Stomach (tissue), 8 donors: ENCODE measurements at regions not wholly inside any gene's neighbourhood (a gene's known extent, or its start where the extent isn't known, plus 50 kb on each side); places are given as distances from the start of the nearest gene placed in this dataset.
"Not testable (repeated sequence)": the region's sequence is repeated elsewhere in the genome, so short reads cannot be mapped to it uniquely, and the experiment has no call there.

Experiments used
- DNase-seq, 2 donors: peaks; one replicate each; pipeline versions ENCODE4 v3.0.0 to v3.0.0-alpha.2; 2013 to 2019
- H3K27ac ChIP-seq, 5 donors: fragments of 200-600 bp in 4 of 5; sonication (generic) in 4 of 5; one replicate each; pipeline ENCODE4 v1.5.1; 2013 to 2019; ENCODE audit warnings: mild to moderate bottlenecking in 1 of 5, moderate library complexity in 1 of 5
- H3K27me3 ChIP-seq, 3 donors: fragments of 200-600 bp; sonication (generic); one replicate each; pipeline ENCODE4 v1.5.1; 2017 to 2019; ENCODE audit warnings: mixed run types in 1 of 3
- H3K36me3 ChIP-seq, 4 donors: fragments of 200-600 bp; sonication (generic); 1 replicate in 3 of 4; 2 replicates in 1 of 4; pipeline ENCODE4 v1.5.1; 2016 to 2019
- H3K4me1 ChIP-seq, 4 donors: fragments of 200-600 bp; sonication (generic); one replicate each; pipeline ENCODE4 v1.5.1; 2016 to 2019
- H3K4me3 ChIP-seq, 4 donors: fragments of 200-600 bp; sonication (generic) in 3 of 4; one replicate each; pipeline ENCODE4 v1.5.1; 2016 to 2019; ENCODE audit warnings: mild to moderate bottlenecking in 1 of 4
- H3K9me3 ChIP-seq, 4 donors: fragments of 200-600 bp; sonication (generic); one replicate each; pipeline ENCODE4 v1.5.1; 2016 to 2019
- CTCF ChIP-seq, 7 experiments: fragments of 450-650 bp in 4 of 7; fragments of 200-600 bp in 3 of 7; sonication (generic) in 3 of 7; IDR thresholded peaks; one replicate each; pipeline ENCODE4 v1.5.1; 2016 to 2019; ENCODE audit warnings: antibody characterized with exemption in 7 of 7, control low read depth in 2 of 7, mild to moderate bottlenecking in 1 of 7
- EP300 ChIP-seq: sonication (generic); formaldehyde crosslinking; IDR thresholded peaks from one replicate; pipeline ENCODE4 v1.6.1; 2017; ENCODE audit warnings: antibody characterized with exemption
- POLR2A ChIP-seq, 4 donors: fragments of 450-650 bp; IDR thresholded peaks; one replicate each; pipeline ENCODE4 v1.6.1; 2016; ENCODE audit warnings: antibody characterized with exemption in 4 of 4, control low read depth in 2 of 4, mild to moderate bottlenecking in 1 of 4, moderate library complexity in 1 of 4
- POLR2AphosphoS5 ChIP-seq, 3 donors: sonication (generic); formaldehyde crosslinking; IDR thresholded peaks; one replicate each; pipeline ENCODE4 v1.6.1; 2016; ENCODE audit warnings: antibody characterized with exemption in 3 of 3
- WGBS, 5 donors: extraction: QIAGEN DNeasy Blood & Tissue Kit in 3 of 5; methylation state at CpG; one replicate each; pipeline versions ENCODE4 v1.1.5 to v1.1.7; 2013 to 2018; 5-methylcytosine and 5-hydroxymethylcytosine counted together
- intact Hi-C: fragments of 100-400 bp; cut with DNase I; formaldehyde crosslinking; loops from one replicate; pipeline ENCODE4 v1.15.1; 2023; ENCODE audit warnings: low total_unique reads
- donor health status: healthy with polysubstance abuse.
- donor health status: Bipolar disorder and iron deficiency.
- donor health status: healthy.

GRCh38 chr18:56443166-56443907 lies 195.1 kb downstream of the TXNL1 start:
- no peaks in the 10 kb centered on the region for H3K4me1 ChIP-seq
- H3K36me3 ChIP-seq, result no peaks in the 10 kb centered on the region
- 68 to 84% (median 82%) methylated on average over 3 of the region's 3 CpGs for WGBS, 5 donors
- no peak overlapping the region for H3K4me3 ChIP-seq
- TF ChIP-seq POLR2AphosphoS5 (IDR thresholded peaks at IDR 0.05), result no peak
- no peak for TF ChIP-seq POLR2A (IDR thresholded peaks at IDR 0.05)
- no peak for TF ChIP-seq EP300
- no peaks in the 10 kb centered on the region for H3K27me3 ChIP-seq
- H3K9me3 ChIP-seq, result no peaks in the 10 kb centered on the region
- intact Hi-C loops, result no loop called here
- DNase-seq, result no peak
- H3K27ac ChIP-seq, result no peak overlapping the region

- WGBS, 5 donors, result 71 to 96% (median 91%) methylated on average over 2 of the region's 2 CpGs
- H3K4me3 ChIP-seq, H3K4me1 ChIP-seq, H3K27me3 ChIP-seq, DNase-seq, H3K27ac ChIP-seq, H3K36me3 ChIP-seq, H3K9me3 ChIP-seq, intact Hi-C loops: not testable (repeated sequence)
Measured at GRCh38 chr18:56438480-56438879, 199.9 kb downstream of the TXNL1 start.

- no peak overlapping the region for H3K4me3 ChIP-seq
- TF ChIP-seq EP300 (no peak), POLR2AphosphoS5 (IDR thresholded peaks at IDR 0.05) (no peak), CTCF (IDR thresholded peaks at IDR 0.05) (no peak)
- no peak overlapping the region for H3K27ac ChIP-seq
- no peak for DNase-seq
- no peaks in the 10 kb centered on the region for H3K27me3 ChIP-seq
- H3K9me3 ChIP-seq, result no peaks in the 10 kb centered on the region
- intact Hi-C loops, result no loop called here
- no peaks in the 10 kb centered on the region for H3K36me3 ChIP-seq
- WGBS, 5 donors, result 31 to 58% (median 41%) methylated on average over 1 of the region's 1 CpG
- no peaks in the 10 kb centered on the region for H3K4me1 ChIP-seq
Measured at GRCh38 chr18:56436651-56437050, 201.7 kb downstream of the TXNL1 start.

GRCh38 chr18:56433919-56434318 lies 204.5 kb downstream of the TXNL1 start:
- no peaks in the 10 kb centered on the region for H3K27me3 ChIP-seq
- intact Hi-C loops, result no loop called here
- TF ChIP-seq POLR2A (IDR thresholded peaks at IDR 0.05), result no peak
- no peak for TF ChIP-seq EP300
- no peak for TF ChIP-seq POLR2AphosphoS5 (IDR thresholded peaks at IDR 0.05)
- TF ChIP-seq CTCF (IDR thresholded peaks at IDR 0.05), result no peak
- no peaks in the 10 kb centered on the region for H3K36me3 ChIP-seq
- no peaks in the 10 kb centered on the region for H3K4me1 ChIP-seq
- no peak overlapping the region for H3K4me3 ChIP-seq
- H3K9me3 ChIP-seq, result no peaks in the 10 kb centered on the region
- no peak overlapping the region for H3K27ac ChIP-seq
- DNase-seq, result no peak
- WGBS, 5 donors, result 49 to 77% (median 69%) methylated on average over 3 of the region's 3 CpGs

GRCh38 chr18:56431551-56431950 lies 206.8 kb downstream of the TXNL1 start:
- H3K4me1 ChIP-seq, result no peaks in the 10 kb centered on the region
- intact Hi-C loops, result no loop called here
- no peaks in the 10 kb centered on the region for H3K36me3 ChIP-seq
- H3K27ac ChIP-seq, result no peak overlapping the region
- H3K9me3 ChIP-seq, result peaks cover 0 to 12% (median 4%) of the 10 kb centered on the region in 4 donors
- TF ChIP-seq POLR2A (IDR thresholded peaks at IDR 0.05), result no peak
- no peak for TF ChIP-seq EP300
- no peak for TF ChIP-seq POLR2AphosphoS5 (IDR thresholded peaks at IDR 0.05)
- TF ChIP-seq CTCF (IDR thresholded peaks at IDR 0.05), result no peak
- H3K27me3 ChIP-seq, result no peaks in the 10 kb centered on the region
- H3K4me3 ChIP-seq, result no peak overlapping the region
- DNase-seq, result no peak
